LoVo (cell line): ENCODE measurements at regions not wholly inside any gene's neighbourhood (a gene's known extent, or its start where the extent isn't known, plus 50 kb on each side); places are given as distances from the start of the nearest gene placed in this dataset.
"Not testable (repeated sequence)": the region's sequence is repeated elsewhere in the genome, so short reads cannot be mapped to it uniquely, and the experiment has no call there.

Experiments used
- DNase-seq: peaks from one replicate; pipeline ENCODE4 v3.0.0-alpha.2; 2016; ENCODE audit warnings: low spot score

- no peak for DNase-seq
These were observed 160.1 kb downstream of the TBX15 start for GRCh38 chr1:118828038-118828437.

- no peak for DNase-seq
These were observed 160.5 kb downstream of the TBX15 start for GRCh38 chr1:118827636-118828035.

- DNase-seq, result no peak
These were observed 160.9 kb downstream of the TBX15 start for GRCh38 chr1:118827207-118827606.

- DNase-seq, result no peak
These were observed 161.5 kb downstream of the TBX15 start for GRCh38 chr1:118826669-118827068.

- no peak for DNase-seq
These were observed 162.5 kb downstream of the TBX15 start for GRCh38 chr1:118825619-118826018.

- DNase-seq, result no peak
These were observed 166.3 kb downstream of the TBX15 start for GRCh38 chr1:118821801-118822200.

- DNase-seq, result no peak
These were observed 167.3 kb downstream of the TBX15 start for GRCh38 chr1:118820864-118821263.

- DNase-seq, result no peak
These were observed 172.2 kb downstream of the TBX15 start for GRCh38 chr1:118815909-118816308.

- no peak for DNase-seq
These were observed 175.6 kb downstream of the TBX15 start for GRCh38 chr1:118812555-118812954.

- DNase-seq, result no peak
These were observed 177.0 kb downstream of the TBX15 start for GRCh38 chr1:118811156-118811555.

GRCh38 chr1:118809586-118809985 is 178.6 kb downstream of the TBX15 start:
- DNase-seq, result no peak

- DNase-seq, result not testable (repeated sequence)
These were observed 185.0 kb downstream of the TBX15 start for GRCh38 chr1:118803128-118803527.

- no peak for DNase-seq
These were observed 196.9 kb downstream of the TBX15 start for GRCh38 chr1:118791094-118791691.

- DNase-seq, result peak; percentile 10
These were observed 199.7 kb downstream of the TBX15 start for GRCh38 chr1:118788463-118788862.

- DNase-seq, result no peak
These were observed 201.5 kb downstream of the TBX15 start for GRCh38 chr1:118786454-118787155.

GRCh38 chr1:118785246-118785645 is 202.9 kb downstream of the TBX15 start:
- no peak for DNase-seq

GRCh38 chr1:118783095-118783758 is 204.9 kb downstream of the TBX15 start:
- no peak for DNase-seq

GRCh38 chr1:118773656-118774055 is 214.5 kb downstream of the TBX15 start:
- no peak for DNase-seq

GRCh38 chr1:118767971-118768370 is 220.2 kb downstream of the TBX15 start:
- DNase-seq, result no peak

GRCh38 chr1:118753976-118754375 is 234.2 kb downstream of the TBX15 start:
- DNase-seq, result no peak

- no peak for DNase-seq
These were observed 237.0 kb downstream of the TBX15 start for GRCh38 chr1:118751166-118751565.

GRCh38 chr1:118744420-118744819 is 243.7 kb downstream of the TBX15 start:
- DNase-seq, result no peak

- DNase-seq, result no peak
These were observed 248.6 kb downstream of the TBX15 start for GRCh38 chr1:118739501-118739900.
